ENCODE measurements at regions not wholly inside any gene's neighbourhood (a gene's known extent, or its start where the extent isn't known, plus 50 kb on each side); places are given as distances from the start of the nearest gene placed in this dataset.

GRCh38 chr21:24897883-24898282 is 709.4 kb downstream of the MRPL39 start:
- H3K23me2 ChIP-seq (ENCODE audit: low read depth, low read length) = no peaks in the 10 kb centered on the region
- DNase-seq (ENCODE audit: low read depth in 1 of 2, low spot score in 2 of 2) (no peak), FAIRE-seq (no peak)
- no peak overlapping the region for H2BK120ac ChIP-seq (replicated peaks; ENCODE audit: low read depth, low read length)
- CTCF ChIA-PET (ENCODE audit: partially characterized antibody) = interaction anchor here (0.8 to 6.2 kb wide), 2 partner anchors 142 to 488 kb away, joined by 3 to 35 read pairs; no protein-coding TSS in a partner anchor
- no peaks in the 10 kb centered on the region for H4K20me1 ChIP-seq (replicated peaks in 1 of 2; ENCODE audit: control insufficient read depth in 1 of 2, insufficient read depth in 2 of 2, low read length in 2 of 2)
- H2BK15ac ChIP-seq (ENCODE audit: low read length) = no peak overlapping the region
- no peaks in the 10 kb centered on the region for H3K79me1 ChIP-seq (ENCODE audit: low read depth, low read length)
- no peak overlapping the region for H3K9ac ChIP-seq (replicated peaks in 1 of 4; ENCODE audit: extremely low read depth in 1 of 4, low read depth in 3 of 4, low read length in 3 of 4)
- H3K14ac ChIP-seq (ENCODE audit: insufficient read length) = no peak overlapping the region
- H3K23ac ChIP-seq (ENCODE audit: insufficient read length) = no peak overlapping the region
- no peaks in the 10 kb centered on the region for H3K79me2 ChIP-seq (ENCODE audit: control insufficient read depth in 1 of 2, insufficient read depth in 2 of 2, low read length in 2 of 2)
- no peak overlapping the region for H2BK20ac ChIP-seq (ENCODE audit: low read length)
- H4K91ac ChIP-seq (replicated peaks; ENCODE audit: insufficient read length, low read length) = no peak overlapping the region
- no peak overlapping the region for H3K56ac ChIP-seq (replicated peaks; ENCODE audit: insufficient read length, low read depth, low read length)
- H4K8ac ChIP-seq (ENCODE audit: extremely low read depth, insufficient read depth, low read length) = no peak overlapping the region
- H3K36me3 ChIP-seq (ENCODE audit: control insufficient read depth in 2 of 4, insufficient read depth in 4 of 4, low read length in 3 of 4) = no peaks in the 10 kb centered on the region
- POLR2A ChIA-PET (ENCODE audit: partially characterized antibody) = no interaction called here
- H3K27me3 ChIP-seq (replicated peaks in 1 of 4; ENCODE audit: control insufficient read depth in 3 of 4, extremely low read depth in 1 of 4, insufficient read depth in 3 of 4, low read length in 3 of 4) = no peaks in the 10 kb centered on the region
- H3K4me1 ChIP-seq (replicated peaks in 1 of 4; ENCODE audit: control insufficient read depth in 3 of 4, insufficient read depth in 4 of 4, low read length in 3 of 4) = peaks cover 0 to 2% (median 0%) of the 10 kb centered on the region in 4 experiments; a peak in 2 of 7 replicates
- H3K4me3 ChIP-seq (ENCODE audit: extremely low read depth in 1 of 4, insufficient read depth in 2 of 4, low read depth in 3 of 4, low read length in 4 of 4) = no peak overlapping the region
- no peak overlapping the region for H2AK5ac ChIP-seq (ENCODE audit: low read depth, low read length)
- no peak overlapping the region for H3K4me2 ChIP-seq (ENCODE audit: insufficient read depth in 1 of 2, low read depth in 2 of 2, low read length in 2 of 2)
- H2BK12ac ChIP-seq (ENCODE audit: low read depth, low read length) = no peak overlapping the region
- H2BK5ac ChIP-seq (ENCODE audit: low read depth, low read length) = no peak overlapping the region
- no peak overlapping the region for H4K5ac ChIP-seq (ENCODE audit: insufficient read length, low read depth, low read length)
- no peak overlapping the region for H3K27ac ChIP-seq (ENCODE audit: low read depth, low read length)
- H3K9me3 ChIP-seq (ENCODE audit: insufficient read depth in 2 of 2, low read depth in 1 of 2, low read length in 1 of 2) = no peaks in the 10 kb centered on the region
- H3K18ac ChIP-seq (ENCODE audit: extremely low read depth, low read length) = no peak overlapping the region
- no peak overlapping the region for H2AFZ ChIP-seq (ENCODE audit: low read length)
- WGBS, 2 experiments (ENCODE audit: extremely low coverage in 1 of 2, insufficient coverage in 1 of 2, insufficient read length in 1 of 2, insufficient replicate concordance in 2 of 2, low coverage in 1 of 2, low lambda C conversion rate in 2 of 2, missing lambda C conversion rate in 1 of 2) = 92% methylated on average over 1 of the region's 1 CpG; no CpG with 5 or more reads in 1 of the 2 experiments
- H3K4ac ChIP-seq (replicated peaks; ENCODE audit: insufficient read length, low read depth, low read length) = no peak overlapping the region
- TF ChIP-seq RNF2 (IDR thresholded peaks at IDR 0.05; ENCODE audit: borderline replicate concordance, low read depth, low read length, missing control alignments, poor library complexity, severe bottlenecking) = no peak
- TF ChIP-seq GTF2F1 (IDR thresholded peaks at IDR 0.05; ENCODE audit: borderline replicate concordance, low read depth, low read length) = no peak
- no peak for TF ChIP-seq MAFK (IDR thresholded peaks at IDR 0.05; ENCODE audit: low read depth, low read length)
- no peak for TF ChIP-seq TBP (IDR thresholded peaks at IDR 0.05; ENCODE audit: low read depth, low read length)
- TF ChIP-seq, protein P1, sequence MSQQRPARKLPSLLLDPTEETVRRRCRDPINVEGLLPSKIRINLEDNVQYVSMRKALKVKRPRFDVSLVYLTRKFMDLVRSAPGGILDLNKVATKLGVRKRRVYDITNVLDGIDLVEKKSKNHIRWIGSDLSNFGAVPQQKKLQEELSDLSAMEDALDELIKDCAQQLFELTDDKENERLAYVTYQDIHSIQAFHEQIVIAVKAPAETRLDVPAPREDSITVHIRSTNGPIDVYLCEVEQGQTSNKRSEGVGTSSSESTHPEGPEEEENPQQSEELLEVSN (IDR thresholded peaks at IDR 0.05) = no peak
- TF ChIP-seq SP1 (IDR thresholded peaks at IDR 0.05; ENCODE audit: low read depth, low read length) = no peak
- no peak for TF ChIP-seq CHD2 (IDR thresholded peaks at IDR 0.05; ENCODE audit: low read length)
- no peak for TF ChIP-seq TEAD4 (IDR thresholded peaks at IDR 0.05; ENCODE audit: low read depth, low read length)
- TF ChIP-seq, protein P2, sequence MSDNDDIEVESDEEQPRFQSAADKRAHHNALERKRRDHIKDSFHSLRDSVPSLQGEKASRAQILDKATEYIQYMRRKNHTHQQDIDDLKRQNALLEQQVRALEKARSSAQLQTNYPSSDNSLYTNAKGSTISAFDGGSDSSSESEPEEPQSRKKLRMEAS (IDR thresholded peaks at IDR 0.05) = no peak
- TF ChIP-seq GABPA (IDR thresholded peaks at IDR 0.05; ENCODE audit: borderline replicate concordance, insufficient read depth, low read length) = no peak
- TF ChIP-seq SIN3A (conservative IDR thresholded peaks at IDR 0.05 in 1 of 2, IDR thresholded peaks at IDR 0.05 in 1 of 2; ENCODE audit: low read depth in 1 of 2, low read length in 2 of 2) = no peak
- no peak for TF ChIP-seq JUND (IDR thresholded peaks at IDR 0.05; ENCODE audit: low read length)
- TF ChIP-seq USF2 (IDR thresholded peaks at IDR 0.05; ENCODE audit: low read length) = no peak
